Liver (tissue), 8 donors: ENCODE measurements at regions not wholly inside any gene's neighbourhood (a gene's known extent, or its start where the extent isn't known, plus 50 kb on each side); places are given as distances from the start of the nearest gene placed in this dataset.

ENCODE experiments used
- DNase-seq: peaks from one replicate; pipeline ENCODE4 v3.0.0-alpha.2; 2017; ENCODE audit warnings: low spot score
- H3K27ac ChIP-seq, 2 donors: one replicate each; pipeline ENCODE4 v1.7.0; 2013; ENCODE audit warnings: inconsistent platforms in 2 of 2, low read length in 2 of 2, control low read depth in 1 of 2, low read depth in 1 of 2, mild to moderate bottlenecking in 1 of 2
- H3K27me3 ChIP-seq, 4 donors: one replicate each; pipeline versions ENCODE4 v1.6.1 to v1.7.0; 2013; ENCODE audit warnings: low read length in 3 of 4, inconsistent platforms in 1 of 4, mild to moderate bottlenecking in 1 of 4, moderate library complexity in 1 of 4; ENCODE audit not compliant: control insufficient read depth in 4 of 4, insufficient read depth in 4 of 4
- H3K36me3 ChIP-seq, 4 donors: one replicate each; pipeline versions ENCODE4 v1.6.1 to v1.7.0; 2013; ENCODE audit warnings: low read length in 3 of 4, mild to moderate bottlenecking in 3 of 4, low read depth in 1 of 4, moderate library complexity in 1 of 4; ENCODE audit not compliant: control insufficient read depth in 4 of 4, insufficient read depth in 3 of 4
- H3K4me1 ChIP-seq, 4 donors: one replicate each; pipeline versions ENCODE4 v1.6.1 to v1.7.0; 2013; ENCODE audit warnings: low read length in 3 of 4, mild to moderate bottlenecking in 3 of 4, moderate library complexity in 1 of 4; ENCODE audit not compliant: control insufficient read depth in 4 of 4, insufficient read depth in 4 of 4
- H3K4me3 ChIP-seq, 3 donors: one replicate each; pipeline versions ENCODE4 v1.6.1 to v1.7.0; 2013; ENCODE audit warnings: low read length in 3 of 3, control low read depth in 1 of 3, low read depth in 1 of 3, mild to moderate bottlenecking in 1 of 3
- H3K9ac ChIP-seq, 2 donors: one replicate each; pipeline ENCODE4 v1.7.0; 2013; ENCODE audit warnings: low read length in 2 of 2, mild to moderate bottlenecking in 2 of 2, moderate library complexity in 2 of 2, control low read depth in 1 of 2, low read depth in 1 of 2
- H3K9me3 ChIP-seq, 4 donors: one replicate each; pipeline versions ENCODE4 v1.6.1 to v1.7.0; 2013; ENCODE audit warnings: low read length in 3 of 4; ENCODE audit not compliant: control insufficient read depth in 4 of 4
- CTCF ChIP-seq: fragments of 150-350 bp; IDR thresholded peaks from 2 replicates; pipeline ENCODE4 v1.5.1; 2017; ENCODE audit warnings: improper control_type of control experiment, low read depth, low read length; ENCODE audit not compliant: missing input control
- EGR1 ChIP-seq, 2 donors: IDR thresholded peaks; 2 replicates each; pipeline ENCODE4 v1.6.1; 2016 to 2018; ENCODE audit warnings: antibody characterized with exemption in 2 of 2, low read depth in 2 of 2
- FOXA1 ChIP-seq: IDR thresholded peaks from 2 replicates; pipeline ENCODE4 v1.6.1; 2016; ENCODE audit warnings: antibody characterized with exemption
- FOXA2 ChIP-seq: IDR thresholded peaks from 2 replicates; pipeline ENCODE4 v1.6.1; 2016; ENCODE audit warnings: antibody characterized with exemption
- GABPA ChIP-seq, 2 donors: IDR thresholded peaks in 1 of 2; conservative IDR thresholded peaks in 1 of 2; 2 replicates each; pipeline ENCODE4 v1.6.1; 2016; ENCODE audit warnings: antibody characterized with exemption in 2 of 2, mild to moderate bottlenecking in 1 of 2, moderate library complexity in 1 of 2
- HNF4A ChIP-seq, 2 donors: conservative IDR thresholded peaks; 2 replicates each; pipeline ENCODE4 v1.6.1; 2016; ENCODE audit warnings: antibody characterized with exemption in 2 of 2, mild to moderate bottlenecking in 2 of 2
- HNF4G ChIP-seq: IDR thresholded peaks from 2 replicates; pipeline ENCODE4 v1.6.1; 2016; ENCODE audit warnings: antibody characterized with exemption
- JUND ChIP-seq, 2 donors: IDR thresholded peaks; 2 replicates each; pipeline ENCODE4 v1.6.1; 2016; ENCODE audit warnings: antibody characterized with exemption in 2 of 2
- MAX ChIP-seq: IDR thresholded peaks from 2 replicates; pipeline ENCODE4 v1.6.1; 2016; ENCODE audit warnings: antibody characterized with exemption
- NR2F2 ChIP-seq: IDR thresholded peaks from 2 replicates; pipeline ENCODE4 v1.6.1; 2016; ENCODE audit warnings: antibody characterized with exemption
- REST ChIP-seq: IDR thresholded peaks from 2 replicates; pipeline ENCODE4 v1.6.1; 2016; ENCODE audit warnings: antibody characterized with exemption, mild to moderate bottlenecking
- RXRA ChIP-seq, 2 donors: IDR thresholded peaks; 2 replicates each; pipeline ENCODE4 v1.6.1; 2017 to 2018; ENCODE audit warnings: antibody characterized with exemption in 2 of 2, mild to moderate bottlenecking in 1 of 2
- SP1 ChIP-seq: IDR thresholded peaks from 2 replicates; pipeline ENCODE4 v1.6.1; 2018; ENCODE audit warnings: antibody characterized with exemption, mild to moderate bottlenecking
- YY1 ChIP-seq: IDR thresholded peaks from 2 replicates; pipeline ENCODE4 v1.6.1; 2016; ENCODE audit warnings: antibody characterized with exemption, mild to moderate bottlenecking
- WGBS: extraction: QIAGEN DNeasy Blood & Tissue Kit; methylation state at CpG from one replicate; pipeline ENCODE4 v1.1.7; 2013; 5-methylcytosine and 5-hydroxymethylcytosine counted together
- donor health status: healthy.
- donor health status: healthy.
- donor health status: healthy.
- donor health status: healthy.
- donor health status: healthy.

GRCh38 chr14:88937706-88938105 lies 113.3 kb downstream of the TTC8 start:
- TF ChIP-seq JUND (IDR thresholded peaks at IDR 0.05): no peak
- TF ChIP-seq HNF4G: no peak
- TF ChIP-seq RXRA (IDR thresholded peaks at IDR 0.05): no peak
- no peak for TF ChIP-seq GABPA (IDR thresholded peaks at IDR 0.05 in 1 of 2, conservative IDR thresholded peaks at IDR 0.05 in 1 of 2)
- no peak for TF ChIP-seq SP1
- no peak for TF ChIP-seq CTCF
- TF ChIP-seq REST: no peak
- 93% methylated on average over 3 of the region's 3 CpGs for WGBS

GRCh38 chr14:88940671-88941070 lies 116.2 kb downstream of the TTC8 start:
- no peaks in the 10 kb centered on the region for H3K27me3 ChIP-seq
- WGBS: 45% methylated on average over 3 of the region's 3 CpGs
- no peak for TF ChIP-seq GABPA (IDR thresholded peaks at IDR 0.05 in 1 of 2, conservative IDR thresholded peaks at IDR 0.05 in 1 of 2)
- no peak for TF ChIP-seq CTCF
- no peak for TF ChIP-seq NR2F2

More at GRCh38 chr14:88937706-88938105, 113.3 kb downstream of the TTC8 start:
- Histone ChIP-seq H3K9me3 (peaks cover 0 to 2% (median 0%) of the 10 kb centered on the region in 4 donors), H3K27me3 (peaks cover 0 to 6% (median 0%) of the 10 kb centered on the region in 4 donors), H3K4me1 (no peaks in the 10 kb centered on the region), H3K27ac (no peak overlapping the region), H3K36me3 (no peaks in the 10 kb centered on the region), H3K9ac (no peak overlapping the region), H3K4me3 (no peak overlapping the region)
- DNase-seq: no peak

GRCh38 chr14:88941414-88941813 lies 117.0 kb downstream of the TTC8 start:
- no peak overlapping the region for H3K9ac ChIP-seq
- H3K9me3 ChIP-seq: peaks cover 0 to 2% (median 0%) of the 10 kb centered on the region in 4 donors
- DNase-seq: no peak
- H3K4me3 ChIP-seq: no peak overlapping the region
- H3K36me3 ChIP-seq: no peaks in the 10 kb centered on the region
- no peak overlapping the region for H3K27ac ChIP-seq
- H3K4me1 ChIP-seq: no peaks in the 10 kb centered on the region
- H3K27me3 ChIP-seq: no peaks in the 10 kb centered on the region
- TF ChIP-seq GABPA (IDR thresholded peaks at IDR 0.05 in 1 of 2, conservative IDR thresholded peaks at IDR 0.05 in 1 of 2) (no peak), HNF4G (no peak), FOXA2 (no peak), NR2F2 (no peak), REST (no peak), YY1 (no peak), SP1 (no peak), MAX (no peak), HNF4A (conservative IDR thresholded peaks at IDR 0.05) (no peak), FOXA1 (no peak), EGR1 (IDR thresholded peaks at IDR 0.05; ENCODE audit: low read depth in 2 of 2) (no peak), JUND (IDR thresholded peaks at IDR 0.05) (no peak)

More at GRCh38 chr14:88940671-88941070, 116.2 kb downstream of the TTC8 start:
- Histone ChIP-seq H3K9me3 (peaks cover 0 to 2% (median 0%) of the 10 kb centered on the region in 4 donors), H3K4me1 (no peaks in the 10 kb centered on the region), H3K4me3 (no peak overlapping the region), H3K27ac (no peak overlapping the region), H3K9ac (no peak overlapping the region), H3K36me3 (no peaks in the 10 kb centered on the region)
- DNase-seq: no peak
